ENCODE measurements at regions not wholly inside any gene's neighbourhood (a gene's known extent, or its start where the extent isn't known, plus 50 kb on each side); places are given as distances from the start of the nearest gene placed in this dataset.

- no peak overlapping the region for H3K4me3 ChIP-seq (ENCODE audit: low read depth, low read length)
- TF ChIP-seq POLR2A (IDR thresholded peaks at IDR 0.05; ENCODE audit: extremely low read depth, insufficient read length) (no peak), MYC (IDR thresholded peaks at IDR 0.05; ENCODE audit: low read depth, low read length) (no peak), MAX (IDR thresholded peaks at IDR 0.05; ENCODE audit: low read depth, low read length) (no peak), CTCF (IDR thresholded peaks at IDR 0.05; ENCODE audit: low read depth, low read length) (no peak)
- DNase-seq (ENCODE audit: low read depth) = no peak
Measured at GRCh38 chr12:100675432-100675831, 101.9 kb downstream of the GAS2L3 start.

- H3K4me3 ChIP-seq (ENCODE audit: low read depth, low read length) = no peak overlapping the region
- no peak for TF ChIP-seq POLR2A (IDR thresholded peaks at IDR 0.05; ENCODE audit: extremely low read depth, insufficient read length)
- DNase-seq (ENCODE audit: low read depth) = no peak
Measured at GRCh38 chr12:100681074-100681473, 107.6 kb downstream of the GAS2L3 start.

GRCh38 chr12:100682178-100682577 is 108.7 kb downstream of the GAS2L3 start:
- TF ChIP-seq MYC (IDR thresholded peaks at IDR 0.05; ENCODE audit: low read depth, low read length) (no peak), POLR2A (IDR thresholded peaks at IDR 0.05; ENCODE audit: extremely low read depth, insufficient read length) (no peak), MAX (IDR thresholded peaks at IDR 0.05; ENCODE audit: low read depth, low read length) (no peak), CTCF (IDR thresholded peaks at IDR 0.05; ENCODE audit: low read depth, low read length) (no peak)
- no peak overlapping the region for H3K4me3 ChIP-seq (ENCODE audit: low read depth, low read length)
- no peak for DNase-seq (ENCODE audit: low read depth)

- no peak for DNase-seq (ENCODE audit: low read depth)
- H3K4me3 ChIP-seq (ENCODE audit: low read depth, low read length) = no peak overlapping the region
- TF ChIP-seq CTCF (IDR thresholded peaks at IDR 0.05; ENCODE audit: low read depth, low read length) (no peak), POLR2A (IDR thresholded peaks at IDR 0.05; ENCODE audit: extremely low read depth, insufficient read length) (no peak), MAX (IDR thresholded peaks at IDR 0.05; ENCODE audit: low read depth, low read length) (no peak), MYC (IDR thresholded peaks at IDR 0.05; ENCODE audit: low read depth, low read length) (no peak)
Measured at GRCh38 chr12:100687686-100688085, 106.9 kb upstream of the ANO4 start.

- DNase-seq (ENCODE audit: low read depth) = no peak
- TF ChIP-seq CTCF (IDR thresholded peaks at IDR 0.05; ENCODE audit: low read depth, low read length) = no peak
- no peak for TF ChIP-seq MYC (IDR thresholded peaks at IDR 0.05; ENCODE audit: low read depth, low read length)
- TF ChIP-seq MAX (IDR thresholded peaks at IDR 0.05; ENCODE audit: low read depth, low read length) = no peak
- no peak for TF ChIP-seq POLR2A (IDR thresholded peaks at IDR 0.05; ENCODE audit: extremely low read depth, insufficient read length)
Measured at GRCh38 chr12:100688451-100688864, 106.1 kb upstream of the ANO4 start.

GRCh38 chr12:100692502-100692901 is 102.1 kb upstream of the ANO4 start:
- H3K4me3 ChIP-seq (ENCODE audit: low read depth, low read length) = no peak overlapping the region
- no peak for DNase-seq (ENCODE audit: low read depth)
- no peak for TF ChIP-seq POLR2A (IDR thresholded peaks at IDR 0.05; ENCODE audit: extremely low read depth, insufficient read length)
- no peak for TF ChIP-seq MAX (IDR thresholded peaks at IDR 0.05; ENCODE audit: low read depth, low read length)
- no peak for TF ChIP-seq CTCF (IDR thresholded peaks at IDR 0.05; ENCODE audit: low read depth, low read length)
- TF ChIP-seq MYC (IDR thresholded peaks at IDR 0.05; ENCODE audit: low read depth, low read length) = no peak

More at GRCh38 chr12:100688451-100688864, 106.1 kb upstream of the ANO4 start:
- no peak overlapping the region for H3K4me3 ChIP-seq (ENCODE audit: low read depth, low read length)
